ENCODE measurements at regions not wholly inside any gene's neighbourhood (a gene's known extent, or its start where the extent isn't known, plus 50 kb on each side); places are given as distances from the start of the nearest gene placed in this dataset.

DNA sequence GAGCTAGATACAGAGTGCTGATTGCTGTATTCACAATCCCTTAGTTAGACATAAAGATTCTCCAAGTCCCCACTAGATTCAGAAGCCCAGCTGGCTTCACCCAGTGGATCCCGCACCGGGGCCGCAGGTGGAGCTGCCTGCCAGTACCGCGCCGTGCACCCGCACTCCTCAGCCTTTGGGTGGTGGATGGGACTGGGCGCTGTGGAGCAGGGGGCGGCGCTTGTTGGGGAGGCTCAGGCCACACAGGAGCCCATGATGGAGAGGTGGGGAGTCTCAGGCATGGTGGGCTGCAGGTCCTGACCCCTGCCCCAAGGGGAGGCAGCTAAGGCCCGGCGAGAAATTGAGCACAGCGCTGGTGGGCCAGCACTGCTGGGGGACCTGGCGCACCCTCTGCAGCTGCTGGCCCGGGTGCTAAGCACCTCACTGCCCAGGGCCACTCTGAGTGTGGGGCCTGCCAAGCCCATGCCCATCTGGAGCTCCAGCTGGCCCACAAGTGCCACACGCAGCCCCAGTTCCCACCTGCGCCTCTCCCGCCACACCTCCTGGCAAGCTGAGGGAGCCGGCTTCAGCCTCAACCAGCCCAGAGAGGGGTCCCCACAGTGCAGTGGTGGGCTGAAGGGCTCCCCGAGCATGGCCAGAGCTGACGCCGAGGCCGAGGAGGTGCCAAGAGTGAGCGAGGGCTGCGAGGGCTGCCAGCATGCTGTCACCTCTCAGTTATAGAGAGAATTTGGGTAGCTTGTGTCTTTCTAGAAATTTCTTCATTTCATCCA is 417.6 kb downstream of the METTL15 start:
- ChIA-PET CTCF (interaction anchor here (0.9 to 1.3 kb wide), 2 partner anchors 825 to 827 kb away, joined by 5 to 7 read pairs; partner anchors contain the start of gene BDNF), POLR2A (no interaction called here)
- Histone ChIP-seq H3K4me1 (ENCODE audit: control insufficient read depth, extremely low read depth, insufficient read depth, low read length) (no peaks in the 10 kb centered on the region), H2AFZ (ENCODE audit: low read depth, low read length) (no peak overlapping the region), H3K4me3 (replicated peaks in 1 of 3; ENCODE audit: insufficient read depth in 1 of 3, low read depth in 1 of 3, low read length in 3 of 3) (no peak overlapping the region), H3K27me3 (ENCODE audit: control insufficient read depth in 2 of 2, insufficient read depth in 2 of 2, low read length in 2 of 2) (no peaks in the 10 kb centered on the region), H3K9ac (replicated peaks; ENCODE audit: extremely low read depth, insufficient read depth, low read length) (no peak overlapping the region), H3K27ac (ENCODE audit: insufficient read depth, low read depth, low read length) (no peak overlapping the region), H4K20me1 (replicated peaks; ENCODE audit: control insufficient read depth, extremely low read depth, insufficient read depth, low read length) (no peaks in the 10 kb centered on the region), H3K9me3 (replicated peaks; ENCODE audit: control insufficient read depth, insufficient read depth, low read length) (peaks cover 2% of the 10 kb centered on the region), H3K36me3 (ENCODE audit: control insufficient read depth in 2 of 2, extremely low read depth in 1 of 2, insufficient read depth in 2 of 2, low read length in 2 of 2) (no peaks in the 10 kb centered on the region), H3K79me2 (ENCODE audit: control insufficient read depth, insufficient read depth, low read length) (no peaks in the 10 kb centered on the region), H3K9me1 (replicated peaks; ENCODE audit: control insufficient read depth, extremely low read depth, insufficient read depth, low read length) (no peaks in the 10 kb centered on the region), H3K4me2 (ENCODE audit: insufficient read depth, low read length) (no peak overlapping the region)
- intact Hi-C loops (cut with micrococcal nuclease): loop anchor here (5.0 kb wide), 1 partner anchor 419 kb away; the partner anchor contains the start of genes KIF18A and METTL15
- DNase-seq (ENCODE audit: low read depth, low spot score): no peak
- TF ChIP-seq JUN (IDR thresholded peaks at IDR 0.05; ENCODE audit: borderline replicate concordance, insufficient read depth, insufficient read length, low read depth) (no peak), GATA2 (IDR thresholded peaks at IDR 0.05; ENCODE audit: insufficient read depth, insufficient read length, low read depth, low read length) (no peak), EZH2 (IDR thresholded peaks at IDR 0.05; ENCODE audit: borderline replicate concordance, low read depth, low read length, severe bottlenecking) (no peak), POLR2A (IDR thresholded peaks at IDR 0.05; ENCODE audit: low read depth, low read length) (no peak)
- TF ChIP-seq, protein P1, sequence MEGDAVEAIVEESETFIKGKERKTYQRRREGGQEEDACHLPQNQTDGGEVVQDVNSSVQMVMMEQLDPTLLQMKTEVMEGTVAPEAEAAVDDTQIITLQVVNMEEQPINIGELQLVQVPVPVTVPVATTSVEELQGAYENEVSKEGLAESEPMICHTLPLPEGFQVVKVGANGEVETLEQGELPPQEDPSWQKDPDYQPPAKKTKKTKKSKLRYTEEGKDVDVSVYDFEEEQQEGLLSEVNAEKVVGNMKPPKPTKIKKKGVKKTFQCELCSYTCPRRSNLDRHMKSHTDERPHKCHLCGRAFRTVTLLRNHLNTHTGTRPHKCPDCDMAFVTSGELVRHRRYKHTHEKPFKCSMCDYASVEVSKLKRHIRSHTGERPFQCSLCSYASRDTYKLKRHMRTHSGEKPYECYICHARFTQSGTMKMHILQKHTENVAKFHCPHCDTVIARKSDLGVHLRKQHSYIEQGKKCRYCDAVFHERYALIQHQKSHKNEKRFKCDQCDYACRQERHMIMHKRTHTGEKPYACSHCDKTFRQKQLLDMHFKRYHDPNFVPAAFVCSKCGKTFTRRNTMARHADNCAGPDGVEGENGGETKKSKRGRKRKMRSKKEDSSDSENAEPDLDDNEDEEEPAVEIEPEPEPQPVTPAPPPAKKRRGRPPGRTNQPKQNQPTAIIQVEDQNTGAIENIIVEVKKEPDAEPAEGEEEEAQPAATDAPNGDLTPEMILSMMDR (IDR thresholded peaks at IDR 0.05; ENCODE audit: extremely low read depth in 1 of 2, insufficient read depth in 1 of 2, low read depth in 1 of 2, low read length in 2 of 2): no peak
- FAIRE-seq: no peak
- dilution Hi-C loops (cut with MboI; ENCODE audit: extremely low pct_ligation_motif_present, low sequenced_read_pairs): no loop called here
- no TSS peak for BruUV-seq (replicated peaks)
